ENCODE measurements at regions not wholly inside any gene's neighbourhood (a gene's known extent, or its start where the extent isn't known, plus 50 kb on each side); places are given as distances from the start of the nearest gene placed in this dataset.

- no peak for TF ChIP-seq CTCF (IDR thresholded peaks at IDR 0.05 in 4 of 5, conservative IDR thresholded peaks at IDR 0.05 in 1 of 5)
- no peak for TF ChIP-seq POLR2A (IDR thresholded peaks at IDR 0.05)
Measured at GRCh38 chr9:79224672-79225433, 346.9 kb upstream of the TLE4 start.

Measured in gastrocnemius medialis (tissue), 4 donors.